HEK293 (cell line): ENCODE measurements at regions not wholly inside any gene's neighbourhood (a gene's known extent, or its start where the extent isn't known, plus 50 kb on each side); places are given as distances from the start of the nearest gene placed in this dataset.

Experiments
- CTCF ChIP-seq: fragments of 450-650 bp; formaldehyde crosslinking; IDR thresholded peaks from 2 replicates; pipeline ENCODE4 v1.5.1; 2016; ENCODE audit warnings: missing biosample characterization, missing genetic modification characterization
- HIC1 ChIP-seq: fragments of 450-650 bp; formaldehyde crosslinking; IDR thresholded peaks from 2 replicates; pipeline ENCODE4 v1.5.1; 2016; ENCODE audit warnings: missing biosample characterization, missing genetic modification characterization
- INSM2 ChIP-seq: fragments of 450-650 bp; formaldehyde crosslinking; IDR thresholded peaks from 2 replicates; pipeline ENCODE4 v1.5.1; 2016; ENCODE audit warnings: missing biosample characterization, missing genetic modification characterization
- SCRT2 ChIP-seq: fragments of 450-650 bp; formaldehyde crosslinking; IDR thresholded peaks from 2 replicates; pipeline ENCODE4 v1.5.1; 2016; ENCODE audit warnings: missing biosample characterization, missing genetic modification characterization
- TRIM28 ChIP-seq: IDR thresholded peaks from 2 replicates; pipeline ENCODE4 v1.6.1; 2011; ENCODE audit warnings: low read length, control low read depth, borderline replicate concordance
- ZBTB1 ChIP-seq: fragments of 450-650 bp; formaldehyde crosslinking; IDR thresholded peaks from 2 replicates; pipeline ENCODE4 v1.5.1; 2016; ENCODE audit warnings: missing biosample characterization, missing genetic modification characterization
- ZNF274 ChIP-seq, 2 experiments: fragments of 200-500 bp in 1 of 2; fragments of 450-650 bp in 1 of 2; sonication (Bioruptor generic) in 1 of 2; formaldehyde crosslinking in 1 of 2; IDR thresholded peaks; 2 replicates each; pipeline versions ENCODE4 v1.5.1 to v1.6.1; 2014 to 2016; ENCODE audit warnings: borderline replicate concordance in 1 of 2, inconsistent platforms in 1 of 2, low read length in 1 of 2, missing biosample characterization in 1 of 2, missing genetic modification characterization in 1 of 2
- ZNF416 ChIP-seq: fragments of 450-650 bp; formaldehyde crosslinking; IDR thresholded peaks from 2 replicates; pipeline ENCODE4 v1.5.1; 2016; ENCODE audit warnings: missing biosample characterization, missing genetic modification characterization
- ZNF677 ChIP-seq: fragments of 450-650 bp; IDR thresholded peaks from 2 replicates; pipeline ENCODE4 v1.5.0; 2018; ENCODE audit warnings: missing biosample characterization, mild to moderate bottlenecking, missing genetic modification characterization, moderate library complexity
- ZNF777 ChIP-seq: fragments of 450-650 bp; formaldehyde crosslinking; IDR thresholded peaks from 2 replicates; pipeline ENCODE4 v1.5.1; 2017; ENCODE audit warnings: missing biosample characterization, missing genetic modification characterization, borderline replicate concordance
- ZNF830 ChIP-seq: fragments of 450-650 bp; IDR thresholded peaks from 2 replicates; pipeline ENCODE4 v1.5.0; 2018; ENCODE audit warnings: missing biosample characterization, missing genetic modification characterization, low read depth, mild to moderate bottlenecking, moderate library complexity
- TF ChIP-seq, protein P1 (sequence below): fragments of 450-650 bp; formaldehyde crosslinking; IDR thresholded peaks from 2 replicates; pipeline ENCODE4 v1.5.1; 2017; ENCODE audit warnings: missing biosample characterization, missing genetic modification characterization
- TF ChIP-seq, protein P2 (sequence below): fragments of 450-650 bp; formaldehyde crosslinking; IDR thresholded peaks from 2 replicates; pipeline ENCODE4 v1.5.1; 2016; ENCODE audit warnings: missing biosample characterization, missing genetic modification characterization

- TF ChIP-seq, protein P1, sequence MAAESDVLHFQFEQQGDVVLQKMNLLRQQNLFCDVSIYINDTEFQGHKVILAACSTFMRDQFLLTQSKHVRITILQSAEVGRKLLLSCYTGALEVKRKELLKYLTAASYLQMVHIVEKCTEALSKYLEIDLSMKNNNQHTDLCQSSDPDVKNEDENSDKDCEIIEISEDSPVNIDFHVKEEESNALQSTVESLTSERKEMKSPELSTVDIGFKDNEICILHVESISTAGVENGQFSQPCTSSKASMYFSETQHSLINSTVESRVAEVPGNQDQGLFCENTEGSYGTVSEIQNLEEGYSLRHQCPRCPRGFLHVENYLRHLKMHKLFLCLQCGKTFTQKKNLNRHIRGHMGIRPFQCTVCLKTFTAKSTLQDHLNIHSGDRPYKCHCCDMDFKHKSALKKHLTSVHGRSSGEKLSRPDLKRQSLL (tag by site-specific recombination), result no peak
- TF ChIP-seq CTCF (no peak), ZNF677 (tag by site-specific recombination) (no peak), TRIM28 (no peak), ZNF777 (tag by site-specific recombination) (no peak), INSM2 (tag by site-specific recombination) (no peak), ZNF416 (no peak), ZNF274 (IDR thresholded peaks at IDR 0.05; ENCODE audit: low read length) (no peak), ZNF274 (tag by site-specific recombination; IDR thresholded peaks at IDR 0.05; ENCODE audit: borderline replicate concordance) (no peak), SCRT2 (tag by site-specific recombination) (no peak), HIC1 (tag by site-specific recombination) (no peak), ZNF830 (tag by site-specific recombination) (no peak), ZBTB1 (tag by site-specific recombination) (no peak)
- TF ChIP-seq, protein P2, sequence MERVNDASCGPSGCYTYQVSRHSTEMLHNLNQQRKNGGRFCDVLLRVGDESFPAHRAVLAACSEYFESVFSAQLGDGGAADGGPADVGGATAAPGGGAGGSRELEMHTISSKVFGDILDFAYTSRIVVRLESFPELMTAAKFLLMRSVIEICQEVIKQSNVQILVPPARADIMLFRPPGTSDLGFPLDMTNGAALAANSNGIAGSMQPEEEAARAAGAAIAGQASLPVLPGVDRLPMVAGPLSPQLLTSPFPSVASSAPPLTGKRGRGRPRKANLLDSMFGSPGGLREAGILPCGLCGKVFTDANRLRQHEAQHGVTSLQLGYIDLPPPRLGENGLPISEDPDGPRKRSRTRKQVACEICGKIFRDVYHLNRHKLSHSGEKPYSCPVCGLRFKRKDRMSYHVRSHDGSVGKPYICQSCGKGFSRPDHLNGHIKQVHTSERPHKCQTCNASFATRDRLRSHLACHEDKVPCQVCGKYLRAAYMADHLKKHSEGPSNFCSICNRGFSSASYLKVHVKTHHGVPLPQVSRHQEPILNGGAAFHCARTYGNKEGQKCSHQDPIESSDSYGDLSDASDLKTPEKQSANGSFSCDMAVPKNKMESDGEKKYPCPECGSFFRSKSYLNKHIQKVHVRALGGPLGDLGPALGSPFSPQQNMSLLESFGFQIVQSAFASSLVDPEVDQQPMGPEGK (tag by site-specific recombination), result no peak
Measured at GRCh38 chr14:87171141-87171540, 821.8 kb downstream of the GALC start.
